ENCODE measurements at regions not wholly inside any gene's neighbourhood (a gene's known extent, or its start where the extent isn't known, plus 50 kb on each side); places are given as distances from the start of the nearest gene placed in this dataset.

GRCh38 chr3:170797685-170798084 lies 72.3 kb downstream of the RPL22L1 start:
- no peak for TF ChIP-seq CTCF (IDR thresholded peaks at IDR 0.05; ENCODE audit: unreplicated experiment)
- H3K27ac Mint-ChIP-seq (ENCODE audit: unreplicated experiment): no peak overlapping the region
- no peaks in the 10 kb centered on the region for H3K4me1 Mint-ChIP-seq (ENCODE audit: unreplicated experiment)
- H3K27me3 Mint-ChIP-seq (ENCODE audit: unreplicated experiment): no peaks in the 10 kb centered on the region
- H3K36me3 Mint-ChIP-seq (ENCODE audit: low read depth, unreplicated experiment): no peaks in the 10 kb centered on the region
- no peaks in the 10 kb centered on the region for H3K9me3 Mint-ChIP-seq (ENCODE audit: unreplicated experiment)
- DNase-seq (ENCODE audit: low spot score): no peak
- no peak overlapping the region for H3K4me3 Mint-ChIP-seq (ENCODE audit: unreplicated experiment)

- H3K27me3 Mint-ChIP-seq (ENCODE audit: unreplicated experiment): peaks cover 1% of the 10 kb centered on the region
- no peaks in the 10 kb centered on the region for H3K36me3 Mint-ChIP-seq (ENCODE audit: low read depth, unreplicated experiment)
- no peak for TF ChIP-seq CTCF (IDR thresholded peaks at IDR 0.05; ENCODE audit: unreplicated experiment)
- no peak overlapping the region for H3K27ac Mint-ChIP-seq (ENCODE audit: unreplicated experiment)
- no peak for DNase-seq (ENCODE audit: low spot score)
- H3K4me1 Mint-ChIP-seq (ENCODE audit: unreplicated experiment): no peaks in the 10 kb centered on the region
- no peak overlapping the region for H3K4me3 Mint-ChIP-seq (ENCODE audit: unreplicated experiment)
- no peaks in the 10 kb centered on the region for H3K9me3 Mint-ChIP-seq (ENCODE audit: unreplicated experiment)
Observed at GRCh38 chr3:170792471-170792870, 77.5 kb downstream of the RPL22L1 start.

- Mint-ChIP-seq H3K4me3 (ENCODE audit: unreplicated experiment) (no peak overlapping the region), H3K4me1 (ENCODE audit: unreplicated experiment) (peaks cover 3% of the 10 kb centered on the region), H3K9me3 (ENCODE audit: unreplicated experiment) (no peaks in the 10 kb centered on the region), H3K27me3 (ENCODE audit: unreplicated experiment) (peaks cover 1% of the 10 kb centered on the region), H3K27ac (ENCODE audit: unreplicated experiment) (no peak overlapping the region), H3K36me3 (ENCODE audit: low read depth, unreplicated experiment) (no peaks in the 10 kb centered on the region)
- DNase-seq (ENCODE audit: low spot score): no peak
- TF ChIP-seq CTCF (IDR thresholded peaks at IDR 0.05; ENCODE audit: unreplicated experiment): no peak
Observed at GRCh38 chr3:170790647-170791046, 79.3 kb downstream of the RPL22L1 start.

GRCh38 chr3:170787464-170787863 lies 82.5 kb downstream of the RPL22L1 start:
- H3K27ac Mint-ChIP-seq (ENCODE audit: unreplicated experiment): no peak overlapping the region

GRCh38 chr3:170785454-170785853 lies 84.5 kb downstream of the RPL22L1 start:
- no peak for TF ChIP-seq CTCF (IDR thresholded peaks at IDR 0.05; ENCODE audit: unreplicated experiment)
- no peak for DNase-seq (ENCODE audit: low spot score)
- no peak overlapping the region for H3K4me3 Mint-ChIP-seq (ENCODE audit: unreplicated experiment)
- H3K27ac Mint-ChIP-seq (ENCODE audit: unreplicated experiment): no peak overlapping the region
- peaks cover 3% of the 10 kb centered on the region for H3K4me1 Mint-ChIP-seq (ENCODE audit: unreplicated experiment)
- no peaks in the 10 kb centered on the region for H3K36me3 Mint-ChIP-seq (ENCODE audit: low read depth, unreplicated experiment)
- H3K9me3 Mint-ChIP-seq (ENCODE audit: unreplicated experiment): no peaks in the 10 kb centered on the region
- no peaks in the 10 kb centered on the region for H3K27me3 Mint-ChIP-seq (ENCODE audit: unreplicated experiment)

More at GRCh38 chr3:170787464-170787863, 82.5 kb downstream of the RPL22L1 start:
- no peaks in the 10 kb centered on the region for H3K36me3 Mint-ChIP-seq (ENCODE audit: low read depth, unreplicated experiment)
- H3K27me3 Mint-ChIP-seq (ENCODE audit: unreplicated experiment): peaks cover 1% of the 10 kb centered on the region
- H3K4me3 Mint-ChIP-seq (ENCODE audit: unreplicated experiment): no peak overlapping the region
- H3K4me1 Mint-ChIP-seq (ENCODE audit: unreplicated experiment): peaks cover 3% of the 10 kb centered on the region
- TF ChIP-seq CTCF (IDR thresholded peaks at IDR 0.05; ENCODE audit: unreplicated experiment): no peak
- H3K9me3 Mint-ChIP-seq (ENCODE audit: unreplicated experiment): no peaks in the 10 kb centered on the region
- no peak for DNase-seq (ENCODE audit: low spot score)

Data from endothelial cell (in vitro differentiated cells).